ENCODE measurements at regions not wholly inside any gene's neighbourhood (a gene's known extent, or its start where the extent isn't known, plus 50 kb on each side); places are given as distances from the start of the nearest gene placed in this dataset.

GRCh38 chr12:9380650-9381049, 172.5 kb upstream of the PZP start:
- TF ChIP-seq CTCF (conservative IDR thresholded peaks at IDR 0.05; ENCODE audit: low read length): no peak

GRCh38 chr12:9379023-9379742, 171.0 kb upstream of the PZP start:
- no peak for TF ChIP-seq CTCF (conservative IDR thresholded peaks at IDR 0.05; ENCODE audit: low read length)
- no peak for DNase-seq (ENCODE audit: low read depth)
- no peak overlapping the region for H3K4me3 ChIP-seq (ENCODE audit: low read length)

More at GRCh38 chr12:9380650-9381049, 172.5 kb upstream of the PZP start:
- DNase-seq (ENCODE audit: low read depth): no peak
- no peak overlapping the region for H3K4me3 ChIP-seq (ENCODE audit: low read length)

- DNase-seq (ENCODE audit: low read depth): no peak
Observed at GRCh38 chr12:9378430-9378835, 170.2 kb upstream of the PZP start.

GRCh38 chr12:9372202-9372601, 164.0 kb upstream of the PZP start:
- peak; percentile 9 for DNase-seq (ENCODE audit: low read depth)
- peak; percentile 36 for TF ChIP-seq CTCF (conservative IDR thresholded peaks at IDR 0.05; ENCODE audit: low read length)
- no peak overlapping the region for H3K4me3 ChIP-seq (ENCODE audit: low read length)

More at GRCh38 chr12:9378430-9378835, 170.2 kb upstream of the PZP start:
- no peak overlapping the region for H3K4me3 ChIP-seq (ENCODE audit: low read length)
- peak; percentile 20; the same call in 1 of the 2 replicates for TF ChIP-seq CTCF (conservative IDR thresholded peaks at IDR 0.05; ENCODE audit: low read length)

- peak; percentile 3 for DNase-seq (ENCODE audit: low read depth)
- H3K4me3 ChIP-seq (ENCODE audit: low read length): no peak overlapping the region
- TF ChIP-seq CTCF (conservative IDR thresholded peaks at IDR 0.05; ENCODE audit: low read length): no peak
Observed at GRCh38 chr12:9367828-9368227, 159.6 kb upstream of the PZP start.

GRCh38 chr12:9367201-9367600, 159.0 kb upstream of the PZP start:
- no peak for DNase-seq (ENCODE audit: low read depth)
- H3K4me3 ChIP-seq (ENCODE audit: low read length): no peak overlapping the region
- no peak for TF ChIP-seq CTCF (conservative IDR thresholded peaks at IDR 0.05; ENCODE audit: low read length)

GRCh38 chr12:9365296-9365695, 157.1 kb upstream of the PZP start:
- TF ChIP-seq CTCF (conservative IDR thresholded peaks at IDR 0.05; ENCODE audit: low read length): no peak
- no peak overlapping the region for H3K4me3 ChIP-seq (ENCODE audit: low read length)
- peak; percentile 50 for DNase-seq (ENCODE audit: low read depth)
